ENCODE measurements at regions not wholly inside any gene's neighbourhood (a gene's known extent, or its start where the extent isn't known, plus 50 kb on each side); places are given as distances from the start of the nearest gene placed in this dataset.
"Not testable (repeated sequence)": the region's sequence is repeated elsewhere in the genome, so short reads cannot be mapped to it uniquely, and the experiment has no call there.

- H3K9me3 ChIP-seq, result no peaks in the 10 kb centered on the region
- H3K4me3 ChIP-seq, result no peak overlapping the region
- H3K27ac ChIP-seq (replicated peaks in 1 of 4), result no peak overlapping the region
- no peak for DNase-seq (ENCODE audit: extremely low spot score)
- H3K4me1 ChIP-seq, result no peaks in the 10 kb centered on the region
- intact Hi-C loops (cut with DNase I), result no loop called here
- H3K27me3 ChIP-seq, result no peaks in the 10 kb centered on the region
- WGBS, result 76% methylated on average over 1 of the region's 1 CpG
- TF ChIP-seq POLR2AphosphoS5 (IDR thresholded peaks at IDR 0.05) (no peak), POLR2A (IDR thresholded peaks at IDR 0.05; ENCODE audit: low read depth) (no peak), EP300 (IDR thresholded peaks at IDR 0.05) (no peak)
- TF ChIP-seq, protein P1, sequence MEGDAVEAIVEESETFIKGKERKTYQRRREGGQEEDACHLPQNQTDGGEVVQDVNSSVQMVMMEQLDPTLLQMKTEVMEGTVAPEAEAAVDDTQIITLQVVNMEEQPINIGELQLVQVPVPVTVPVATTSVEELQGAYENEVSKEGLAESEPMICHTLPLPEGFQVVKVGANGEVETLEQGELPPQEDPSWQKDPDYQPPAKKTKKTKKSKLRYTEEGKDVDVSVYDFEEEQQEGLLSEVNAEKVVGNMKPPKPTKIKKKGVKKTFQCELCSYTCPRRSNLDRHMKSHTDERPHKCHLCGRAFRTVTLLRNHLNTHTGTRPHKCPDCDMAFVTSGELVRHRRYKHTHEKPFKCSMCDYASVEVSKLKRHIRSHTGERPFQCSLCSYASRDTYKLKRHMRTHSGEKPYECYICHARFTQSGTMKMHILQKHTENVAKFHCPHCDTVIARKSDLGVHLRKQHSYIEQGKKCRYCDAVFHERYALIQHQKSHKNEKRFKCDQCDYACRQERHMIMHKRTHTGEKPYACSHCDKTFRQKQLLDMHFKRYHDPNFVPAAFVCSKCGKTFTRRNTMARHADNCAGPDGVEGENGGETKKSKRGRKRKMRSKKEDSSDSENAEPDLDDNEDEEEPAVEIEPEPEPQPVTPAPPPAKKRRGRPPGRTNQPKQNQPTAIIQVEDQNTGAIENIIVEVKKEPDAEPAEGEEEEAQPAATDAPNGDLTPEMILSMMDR (IDR thresholded peaks at IDR 0.05), result no peak
- H3K36me3 ChIP-seq, result no peaks in the 10 kb centered on the region
Measured at GRCh38 chr9:101923451-101923850, 185.0 kb upstream of the GRIN3A start.

DNA sequence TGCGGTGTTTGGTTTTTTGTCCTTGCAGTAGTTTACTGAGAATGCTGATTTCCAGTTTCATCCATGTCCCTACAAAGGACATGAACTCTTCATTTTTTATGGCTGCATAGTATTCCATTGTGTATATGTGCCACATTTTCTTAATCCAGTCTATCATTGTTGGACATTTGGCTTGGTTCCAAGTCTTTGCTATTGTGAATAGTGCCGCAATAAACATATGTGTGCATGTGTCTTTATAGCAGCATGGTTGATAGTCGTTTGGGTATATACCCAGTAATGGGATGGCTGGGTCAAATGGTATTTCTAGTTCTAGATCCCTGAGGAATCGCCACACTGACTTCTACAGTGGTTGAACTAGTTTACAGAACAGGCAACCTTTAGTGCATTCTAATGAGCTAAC is 178.5 kb upstream of the GRIN3A start:
- H3K36me3 ChIP-seq; intact Hi-C loops (cut with DNase I); H3K27me3 ChIP-seq; H3K4me1 ChIP-seq; DNase-seq (ENCODE audit: extremely low spot score); H3K4me3 ChIP-seq; H3K27ac ChIP-seq (replicated peaks in 1 of 4); H3K9me3 ChIP-seq: not testable (repeated sequence)
- WGBS, result 90% methylated on average over 2 of the region's 4 CpGs

DNA sequence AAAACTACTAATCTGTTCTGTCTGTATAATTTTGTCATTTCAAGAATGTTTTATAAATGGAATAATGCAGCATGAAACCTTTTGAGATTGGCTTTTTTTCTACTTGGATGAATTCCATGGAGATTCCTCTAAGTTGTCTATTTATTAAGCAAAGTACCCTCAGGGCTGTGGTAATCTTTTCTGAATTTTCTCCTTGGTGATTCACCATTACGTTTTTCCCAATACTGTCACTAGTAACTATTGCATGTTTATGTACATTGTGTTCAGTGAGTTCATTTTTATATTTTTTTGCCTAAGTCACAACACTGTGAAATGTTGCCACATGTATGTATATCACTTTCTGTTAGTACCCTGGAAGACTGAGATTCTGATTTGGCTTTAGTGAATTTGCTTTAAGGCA is 177.0 kb upstream of the GRIN3A start:
- no peaks in the 10 kb centered on the region for H3K4me1 ChIP-seq
- TF ChIP-seq EP300 (IDR thresholded peaks at IDR 0.05) (no peak), POLR2A (IDR thresholded peaks at IDR 0.05; ENCODE audit: low read depth) (no peak), POLR2AphosphoS5 (IDR thresholded peaks at IDR 0.05) (no peak)
- TF ChIP-seq, protein P1 (IDR thresholded peaks at IDR 0.05), result no peak
- H3K9me3 ChIP-seq, result no peaks in the 10 kb centered on the region
- WGBS, result 33% methylated on average over 1 of the region's 1 CpG
- H3K4me3 ChIP-seq, result no peak overlapping the region
- no peak for DNase-seq (ENCODE audit: extremely low spot score)
- intact Hi-C loops (cut with DNase I), result no loop called here
- no peak overlapping the region for H3K27ac ChIP-seq (replicated peaks in 1 of 4)
- H3K36me3 ChIP-seq, result no peaks in the 10 kb centered on the region
- H3K27me3 ChIP-seq, result no peaks in the 10 kb centered on the region

DNA sequence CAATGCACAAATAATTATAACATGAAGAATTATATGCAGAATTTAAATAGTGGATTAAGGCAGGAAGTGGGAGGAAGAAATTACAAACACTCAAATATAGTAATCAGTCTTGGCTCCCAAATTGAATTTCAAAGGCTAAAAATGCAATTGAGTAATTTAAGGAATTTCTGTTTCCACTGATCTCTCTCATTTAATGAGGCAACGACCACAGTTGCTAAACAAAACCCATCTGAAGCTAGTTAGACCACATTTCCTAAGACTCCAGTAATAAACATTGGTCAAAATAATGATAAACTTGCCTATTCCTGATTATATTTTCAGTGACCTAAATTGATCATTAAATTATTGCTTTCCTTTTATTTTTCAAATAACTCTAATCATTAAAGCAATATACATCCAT is 174.3 kb upstream of the GRIN3A start:
- no peak for TF ChIP-seq EP300 (IDR thresholded peaks at IDR 0.05)
- TF ChIP-seq POLR2A (IDR thresholded peaks at IDR 0.05; ENCODE audit: low read depth), result no peak
- TF ChIP-seq, protein P1 (IDR thresholded peaks at IDR 0.05), result no peak
- TF ChIP-seq POLR2AphosphoS5 (IDR thresholded peaks at IDR 0.05), result no peak
- DNase-seq (ENCODE audit: extremely low spot score), result no peak
- H3K36me3 ChIP-seq, result no peaks in the 10 kb centered on the region
- no peak overlapping the region for H3K27ac ChIP-seq (replicated peaks in 1 of 4)
- no peaks in the 10 kb centered on the region for H3K27me3 ChIP-seq
- no peaks in the 10 kb centered on the region for H3K4me1 ChIP-seq
- intact Hi-C loops (cut with DNase I), result no loop called here
- no peak overlapping the region for H3K4me3 ChIP-seq
- 62% methylated on average over 1 of the region's 1 CpG for WGBS
- H3K9me3 ChIP-seq, result peaks cover 0 to 6% (median 2%) of the 10 kb centered on the region in 4 donors

DNA sequence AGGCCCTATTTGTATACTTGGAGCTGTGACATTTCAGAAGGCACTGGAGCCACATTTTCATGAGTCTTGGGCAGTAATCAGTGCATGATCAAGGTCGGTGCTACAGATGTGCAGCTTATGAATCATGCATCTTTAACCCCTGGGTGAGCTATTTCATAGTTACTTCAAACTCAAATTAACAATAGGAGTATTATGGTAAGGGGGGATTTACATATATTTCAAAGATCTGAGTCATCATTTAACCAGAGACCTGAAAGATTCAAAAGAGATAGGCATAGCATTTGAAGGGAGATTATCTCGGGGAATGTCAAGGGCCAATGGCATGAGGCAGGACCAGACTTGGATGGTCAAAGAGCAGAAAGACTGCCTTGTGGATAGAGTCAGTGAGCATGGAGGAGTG is 169.0 kb upstream of the GRIN3A start:
- Histone ChIP-seq H3K4me3 (no peak overlapping the region), H3K9me3 (peaks cover 0 to 6% (median 2%) of the 10 kb centered on the region in 4 donors), H3K4me1 (no peaks in the 10 kb centered on the region), H3K27me3 (no peaks in the 10 kb centered on the region), H3K27ac (replicated peaks in 1 of 4) (no peak overlapping the region), H3K36me3 (no peaks in the 10 kb centered on the region)
- intact Hi-C loops (cut with DNase I), result no loop called here
- DNase-seq (ENCODE audit: extremely low spot score), result no peak
- TF ChIP-seq POLR2A (IDR thresholded peaks at IDR 0.05; ENCODE audit: low read depth), result no peak
- no peak for TF ChIP-seq POLR2AphosphoS5 (IDR thresholded peaks at IDR 0.05)
- TF ChIP-seq, protein P1 (IDR thresholded peaks at IDR 0.05), result no peak
- no peak for TF ChIP-seq EP300 (IDR thresholded peaks at IDR 0.05)
- WGBS, result 84% methylated on average over 2 of the region's 2 CpGs

All from esophagus muscularis mucosa (tissue), 4 donors.